EH (cell line): ENCODE measurements at regions not wholly inside any gene's neighbourhood (a gene's known extent, or its start where the extent isn't known, plus 50 kb on each side); places are given as distances from the start of the nearest gene placed in this dataset.
"Not testable (repeated sequence)": the region's sequence is repeated elsewhere in the genome, so short reads cannot be mapped to it uniquely, and the experiment has no call there.

ENCODE experiments used
- DNase-seq: peaks from one replicate; pipeline ENCODE4 v3.0.0-alpha.2; 2015; ENCODE audit warnings: low read depth

- DNase-seq: no peak
Observed at GRCh38 chr11:109480251-109480650, 58.3 kb downstream of the C11orf87 start.

GRCh38 chr11:109486129-109486528 lies 64.1 kb downstream of the C11orf87 start:
- DNase-seq: no peak

GRCh38 chr11:109490953-109491635 lies 69.1 kb downstream of the C11orf87 start:
- DNase-seq: peak; percentile 46

- no peak for DNase-seq
Observed at GRCh38 chr11:109506115-109506514, 84.1 kb downstream of the C11orf87 start.

- DNase-seq: no peak
Observed at GRCh38 chr11:109507331-109507730, 85.3 kb downstream of the C11orf87 start.

DNA sequence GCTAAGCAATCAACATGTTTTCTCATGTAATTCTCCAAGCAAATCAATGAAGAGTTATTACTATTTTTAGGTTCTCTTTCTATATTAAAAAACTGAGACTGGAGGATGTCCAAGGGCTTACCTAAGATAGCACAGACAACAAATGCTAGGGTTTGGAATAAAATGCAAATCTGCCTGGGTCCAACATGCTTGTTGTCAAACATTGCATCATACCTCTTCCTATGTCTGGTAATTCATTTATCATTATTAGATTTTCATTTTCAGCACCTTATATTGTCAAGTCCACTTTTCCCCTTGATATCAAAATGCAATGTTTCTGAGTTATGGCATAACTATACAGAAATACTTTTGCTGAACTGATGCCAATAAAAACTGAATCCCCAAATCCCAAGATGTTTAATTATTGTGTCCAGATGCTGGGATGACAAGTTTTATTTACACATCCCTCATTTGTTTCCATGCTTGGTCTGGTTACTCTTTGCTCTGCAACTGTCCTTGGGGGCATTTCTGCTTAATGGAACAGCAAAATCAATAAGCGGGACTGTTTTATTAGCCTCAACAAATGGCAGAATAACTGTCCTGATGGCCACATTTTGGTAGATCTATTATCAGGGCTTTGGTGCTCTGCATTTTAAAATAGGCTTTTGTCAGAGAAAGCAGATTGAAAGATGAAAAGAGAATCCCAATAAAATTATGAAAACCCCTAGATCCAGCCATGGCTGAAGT lies 86.0 kb downstream of the C11orf87 start:
- no peak for DNase-seq

DNA sequence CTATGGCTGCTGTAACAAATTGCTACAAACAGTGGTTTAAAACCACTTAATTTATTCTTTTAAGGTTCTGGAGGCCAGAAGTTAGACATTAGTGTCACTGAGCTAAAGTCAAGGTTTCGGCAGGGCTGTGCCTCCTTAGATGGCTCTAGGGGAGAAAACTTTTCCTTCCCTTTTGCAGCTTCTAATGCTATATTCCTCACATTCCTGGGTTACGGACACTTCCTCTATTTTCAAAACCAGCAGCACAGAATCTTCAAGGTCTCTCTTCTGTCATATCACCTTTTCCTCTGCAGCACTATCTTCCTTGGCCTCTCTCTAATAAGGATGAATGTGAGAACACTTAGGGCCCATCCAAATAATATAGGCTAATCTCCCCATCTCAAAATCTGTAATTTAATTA lies 87.0 kb downstream of the C11orf87 start:
- DNase-seq: no peak

GRCh38 chr11:109510316-109510715 lies 88.3 kb downstream of the C11orf87 start:
- no peak for DNase-seq

GRCh38 chr11:109511598-109511997 lies 89.6 kb downstream of the C11orf87 start:
- no peak for DNase-seq

DNA sequence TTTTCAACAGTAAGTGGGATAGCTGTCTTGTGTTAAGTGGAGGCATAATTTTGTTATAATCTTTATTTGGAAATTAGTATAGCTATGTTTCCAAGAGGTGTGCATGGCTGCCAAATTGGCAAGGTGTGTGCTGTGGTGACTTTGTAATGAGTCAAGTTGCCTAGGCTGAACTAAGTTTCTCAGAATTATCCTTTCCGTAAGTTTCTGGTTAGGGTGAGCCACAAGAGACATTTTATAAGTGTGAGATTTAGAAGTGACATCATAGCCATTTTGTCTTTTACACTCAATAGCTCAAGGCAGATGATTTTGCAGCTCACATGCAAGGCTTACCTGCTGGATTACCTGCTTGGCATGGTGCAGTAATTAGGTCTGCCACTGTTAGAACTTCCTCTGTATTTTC lies 90.3 kb downstream of the C11orf87 start:
- no peak for DNase-seq

DNA sequence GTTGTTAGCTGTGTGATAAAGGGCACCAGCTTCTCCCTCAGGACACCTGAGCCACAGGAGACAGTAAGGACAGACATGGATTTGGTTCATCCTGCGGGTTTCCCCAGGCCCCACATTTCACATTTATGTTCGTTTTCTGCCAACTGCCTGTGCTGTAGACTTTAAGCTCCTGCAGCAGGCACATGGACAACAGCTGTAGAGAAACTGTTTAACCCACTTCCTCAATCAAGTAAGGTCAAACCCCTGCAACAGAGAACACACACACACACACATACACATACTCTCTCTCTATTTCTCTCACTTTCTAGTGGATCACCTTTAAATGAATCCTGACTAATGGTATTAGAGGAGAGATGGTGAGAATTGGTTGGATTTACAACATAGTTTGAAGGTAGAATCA lies 90.7 kb downstream of the C11orf87 start:
- DNase-seq: no peak

DNA sequence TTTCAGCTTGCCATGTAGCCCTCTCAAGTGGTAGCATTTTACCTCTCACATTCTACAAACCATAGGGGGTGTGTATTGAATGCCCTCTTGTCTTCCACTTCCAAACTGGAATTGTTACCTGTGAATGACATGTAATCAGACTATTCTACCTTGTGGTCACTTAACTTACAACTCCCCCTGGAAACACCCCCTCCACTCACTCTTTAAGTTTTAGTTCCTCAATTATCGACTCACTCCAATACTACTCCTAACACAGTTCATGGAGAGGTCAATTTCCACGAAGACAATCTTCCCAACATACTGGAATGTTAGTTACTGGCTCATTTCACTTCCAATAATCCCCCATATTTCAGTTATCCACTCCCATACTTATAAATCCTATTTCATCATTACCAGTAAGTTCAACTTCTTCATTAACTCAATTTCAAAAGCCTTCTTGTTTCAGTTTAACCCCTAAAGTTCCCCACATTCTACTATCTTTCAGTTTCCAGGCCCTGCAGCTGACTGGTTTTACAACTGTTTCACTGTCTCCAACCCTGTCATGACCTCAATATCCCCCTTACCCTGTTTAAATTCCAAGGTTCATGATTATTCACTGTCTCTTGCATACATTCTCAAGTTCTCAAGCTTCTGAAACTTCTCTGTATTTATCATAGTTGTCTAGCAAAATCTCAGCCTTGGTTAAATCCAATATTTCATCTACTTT lies 92.5 kb downstream of the C11orf87 start:
- DNase-seq: no peak

- DNase-seq: no peak
Observed at GRCh38 chr11:109519253-109519652, 97.3 kb downstream of the C11orf87 start.

DNA sequence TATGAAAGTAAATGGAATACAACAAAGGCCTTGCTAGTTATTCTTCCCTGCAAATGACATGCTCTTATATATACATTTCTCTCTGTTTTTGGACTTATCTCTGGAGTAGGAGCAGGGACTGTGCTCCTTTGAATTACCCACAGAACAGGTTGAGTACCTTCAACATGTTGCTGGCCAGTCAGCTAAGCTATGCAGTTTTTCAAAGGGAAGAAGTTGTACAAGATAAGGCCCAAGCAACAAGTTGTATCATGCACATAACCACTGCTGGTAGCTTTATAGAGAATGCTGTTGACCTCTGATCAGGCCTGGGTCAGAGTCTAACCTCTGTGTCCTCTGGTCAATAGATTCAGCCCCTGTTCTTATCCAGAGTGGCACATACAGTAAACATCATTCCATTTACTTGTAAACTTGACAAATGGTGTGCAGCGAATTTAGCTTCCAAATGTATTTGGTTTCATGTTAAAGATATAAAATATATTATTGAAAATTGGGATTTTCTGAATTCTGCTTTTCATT lies 99.6 kb downstream of the C11orf87 start:
- no peak for DNase-seq

- DNase-seq: no peak
Observed at GRCh38 chr11:109522116-109522755, 100.2 kb downstream of the C11orf87 start.

- not testable (repeated sequence) for DNase-seq
Observed at GRCh38 chr11:109525636-109526035, 103.6 kb downstream of the C11orf87 start.

DNA sequence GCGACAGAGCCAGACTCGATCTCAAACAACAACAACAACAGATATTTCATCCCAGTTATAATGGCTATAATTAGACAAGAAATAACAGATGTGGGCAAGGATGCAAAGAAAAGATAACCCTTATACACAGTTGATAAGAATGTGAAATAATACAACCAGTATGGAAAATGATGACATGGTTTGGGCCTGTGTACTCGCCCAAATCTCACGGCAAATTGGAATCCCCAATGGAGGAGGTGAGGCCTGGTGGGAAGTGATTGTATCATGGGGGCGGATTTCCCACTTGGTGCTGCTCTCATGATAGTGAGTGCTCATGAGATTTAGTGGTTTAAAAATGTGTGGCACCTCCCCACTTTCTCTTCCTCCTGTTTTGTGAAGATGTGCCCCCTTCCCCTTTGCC lies 104.1 kb downstream of the C11orf87 start:
- DNase-seq: no peak

- DNase-seq: no peak
Observed at GRCh38 chr11:109526931-109527330, 104.9 kb downstream of the C11orf87 start.

DNA sequence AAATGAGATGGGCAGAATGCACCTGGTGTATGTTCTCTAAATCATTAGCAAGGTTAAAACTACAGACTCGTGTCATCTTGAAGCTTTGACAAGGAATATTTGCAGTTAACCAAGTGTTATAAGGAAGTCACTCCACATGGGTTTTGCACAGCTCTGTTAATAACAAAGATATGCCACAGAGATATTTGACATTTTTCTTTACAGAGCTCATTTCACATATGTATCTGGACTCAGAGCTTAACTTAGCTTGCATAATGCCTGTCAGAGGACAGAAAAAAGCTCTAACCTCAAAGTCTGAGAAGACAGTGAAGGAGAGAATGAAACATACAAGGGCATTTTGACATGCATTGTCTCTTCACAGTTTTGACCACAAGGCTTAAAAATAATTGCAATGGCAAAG lies 105.5 kb downstream of the C11orf87 start:
- DNase-seq: peak; percentile 43

- peak; percentile 79 for DNase-seq
Observed at GRCh38 chr11:109547356-109548027, 125.5 kb downstream of the C11orf87 start.

- peak; percentile 37 for DNase-seq
Observed at GRCh38 chr11:109552376-109552775, 130.4 kb downstream of the C11orf87 start.

DNA sequence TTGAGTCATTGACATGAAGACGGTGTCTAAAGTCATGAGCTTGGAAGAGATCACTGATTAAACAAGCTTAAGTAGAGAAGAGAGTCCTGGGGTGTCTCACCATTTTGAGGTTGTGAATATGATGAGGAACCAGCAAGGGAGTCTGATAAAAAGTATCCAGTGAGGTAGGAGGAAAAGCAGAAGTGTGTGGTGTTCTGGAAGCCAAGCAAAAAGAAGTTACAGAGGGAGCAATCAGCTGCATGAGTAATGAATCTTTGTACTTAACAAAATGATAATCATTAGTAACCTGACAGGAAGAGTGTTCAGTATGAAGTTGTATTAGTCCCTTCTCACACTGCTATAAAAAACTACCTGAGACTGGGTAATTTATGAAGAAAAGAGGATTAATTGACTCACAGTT lies 131.3 kb downstream of the C11orf87 start:
- DNase-seq: no peak
